Upper lobe of left lung (tissue), 4 donors: ENCODE measurements at regions not wholly inside any gene's neighbourhood (a gene's known extent, or its start where the extent isn't known, plus 50 kb on each side); places are given as distances from the start of the nearest gene placed in this dataset.

Experiments used
- EP300 ChIP-seq, 4 donors: sonication (generic); formaldehyde crosslinking; IDR thresholded peaks; one replicate each; pipeline ENCODE4 v1.5.1; 2017; ENCODE audit warnings: antibody characterized with exemption in 4 of 4, control low read depth in 2 of 4
- TF ChIP-seq, protein P1 (sequence below), 6 experiments: fragments of 450-650 bp in 4 of 6; fragments of 200-600 bp in 2 of 6; sonication (generic) in 2 of 6; IDR thresholded peaks; one replicate each; pipeline ENCODE4 v1.5.1; 2016 to 2019; ENCODE audit warnings: antibody characterized with exemption in 6 of 6

DNA sequence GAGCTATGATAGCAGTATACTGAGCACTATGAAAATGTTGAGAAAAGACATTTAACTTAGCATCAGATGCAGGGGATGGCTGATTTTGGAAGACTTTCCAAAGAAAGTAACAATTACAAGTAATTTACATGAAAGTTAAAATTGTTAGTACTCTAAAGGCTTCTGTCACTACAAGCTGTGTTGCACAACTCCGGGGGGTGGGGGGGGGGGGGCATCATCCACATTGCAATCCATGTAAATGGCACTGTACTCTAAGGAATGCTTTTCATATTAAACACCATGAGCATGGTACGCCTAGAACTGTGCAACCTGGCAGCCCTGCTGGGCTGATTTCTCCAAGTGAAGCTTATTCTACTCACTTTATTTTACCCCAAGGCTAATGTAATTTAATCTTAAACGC lies 363.4 kb downstream of the TMA16 start:
- TF ChIP-seq, protein P1, sequence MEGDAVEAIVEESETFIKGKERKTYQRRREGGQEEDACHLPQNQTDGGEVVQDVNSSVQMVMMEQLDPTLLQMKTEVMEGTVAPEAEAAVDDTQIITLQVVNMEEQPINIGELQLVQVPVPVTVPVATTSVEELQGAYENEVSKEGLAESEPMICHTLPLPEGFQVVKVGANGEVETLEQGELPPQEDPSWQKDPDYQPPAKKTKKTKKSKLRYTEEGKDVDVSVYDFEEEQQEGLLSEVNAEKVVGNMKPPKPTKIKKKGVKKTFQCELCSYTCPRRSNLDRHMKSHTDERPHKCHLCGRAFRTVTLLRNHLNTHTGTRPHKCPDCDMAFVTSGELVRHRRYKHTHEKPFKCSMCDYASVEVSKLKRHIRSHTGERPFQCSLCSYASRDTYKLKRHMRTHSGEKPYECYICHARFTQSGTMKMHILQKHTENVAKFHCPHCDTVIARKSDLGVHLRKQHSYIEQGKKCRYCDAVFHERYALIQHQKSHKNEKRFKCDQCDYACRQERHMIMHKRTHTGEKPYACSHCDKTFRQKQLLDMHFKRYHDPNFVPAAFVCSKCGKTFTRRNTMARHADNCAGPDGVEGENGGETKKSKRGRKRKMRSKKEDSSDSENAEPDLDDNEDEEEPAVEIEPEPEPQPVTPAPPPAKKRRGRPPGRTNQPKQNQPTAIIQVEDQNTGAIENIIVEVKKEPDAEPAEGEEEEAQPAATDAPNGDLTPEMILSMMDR (IDR thresholded peaks at IDR 0.05) = no peak
- no peak for TF ChIP-seq EP300 (IDR thresholded peaks at IDR 0.05)
